RKO (cell line): ENCODE measurements at regions not wholly inside any gene's neighbourhood (a gene's known extent, or its start where the extent isn't known, plus 50 kb on each side); places are given as distances from the start of the nearest gene placed in this dataset.
"Not testable (repeated sequence)": the region's sequence is repeated elsewhere in the genome, so short reads cannot be mapped to it uniquely, and the experiment has no call there.

ENCODE experiments used
- DNase-seq: peaks from one replicate; pipeline ENCODE4 v3.0.0-alpha.2; 2016; ENCODE audit warnings: low spot score

- DNase-seq, result no peak
These were observed 133.8 kb downstream of the MRPS30 start for GRCh38 chr5:44942524-44943001.

GRCh38 chr5:44943647-44944046 lies 134.9 kb downstream of the MRPS30 start:
- DNase-seq, result no peak

GRCh38 chr5:44945743-44946142 lies 137.0 kb downstream of the MRPS30 start:
- DNase-seq, result peak; percentile 16

- no peak for DNase-seq
These were observed 140.9 kb downstream of the MRPS30 start for GRCh38 chr5:44949687-44950086.

- no peak for DNase-seq
These were observed 142.6 kb downstream of the MRPS30 start for GRCh38 chr5:44951371-44951770.

GRCh38 chr5:44952376-44952775 lies 143.6 kb downstream of the MRPS30 start:
- DNase-seq, result peak; percentile 76

GRCh38 chr5:44953078-44953477 lies 144.3 kb downstream of the MRPS30 start:
- no peak for DNase-seq

- not testable (repeated sequence) for DNase-seq
These were observed 150.3 kb downstream of the MRPS30 start for GRCh38 chr5:44958943-44959454.

- DNase-seq, result no peak
These were observed 161.1 kb downstream of the MRPS30 start for GRCh38 chr5:44969825-44970224.

- DNase-seq, result peak; percentile 1
These were observed 162.2 kb downstream of the MRPS30 start for GRCh38 chr5:44970963-44971362.

- no peak for DNase-seq
These were observed 166.1 kb downstream of the MRPS30 start for GRCh38 chr5:44974813-44975212.

- DNase-seq, result no peak
These were observed 173.0 kb downstream of the MRPS30 start for GRCh38 chr5:44981708-44982107.

GRCh38 chr5:44983006-44983405 lies 174.3 kb downstream of the MRPS30 start:
- DNase-seq, result no peak

GRCh38 chr5:44987026-44987425 lies 178.3 kb downstream of the MRPS30 start:
- no peak for DNase-seq

- no peak for DNase-seq
These were observed 182.9 kb downstream of the MRPS30 start for GRCh38 chr5:44991693-44992092.

- DNase-seq, result no peak
These were observed 184.5 kb downstream of the MRPS30 start for GRCh38 chr5:44993286-44993685.

GRCh38 chr5:44997506-44997905 lies 188.8 kb downstream of the MRPS30 start:
- DNase-seq, result no peak

GRCh38 chr5:45007102-45007501 lies 198.4 kb downstream of the MRPS30 start:
- DNase-seq, result not testable (repeated sequence)

GRCh38 chr5:45017568-45017967 lies 208.8 kb downstream of the MRPS30 start:
- peak; percentile 16 for DNase-seq

- no peak for DNase-seq
These were observed 220.8 kb downstream of the MRPS30 start for GRCh38 chr5:45029553-45029952.

GRCh38 chr5:45035991-45036390 lies 227.2 kb downstream of the MRPS30 start:
- no peak for DNase-seq

GRCh38 chr5:45037927-45038326 lies 229.2 kb downstream of the MRPS30 start:
- DNase-seq, result no peak

- DNase-seq, result peak; percentile 61
These were observed 229.7 kb downstream of the MRPS30 start for GRCh38 chr5:45038366-45038987.

- DNase-seq, result no peak
These were observed 233.5 kb downstream of the MRPS30 start for GRCh38 chr5:45042283-45042682.
